Peyer's patch (tissue), 4 donors: ENCODE measurements at regions not wholly inside any gene's neighbourhood (a gene's known extent, or its start where the extent isn't known, plus 50 kb on each side); places are given as distances from the start of the nearest gene placed in this dataset.

ENCODE experiments used
- DNase-seq, 3 donors: peaks; one replicate each; pipeline ENCODE4 v3.0.0-alpha.2; 2017 to 2019
- H3K27ac ChIP-seq, 4 donors: fragments of 200-600 bp; sonication (generic); one replicate each; pipeline ENCODE4 v1.5.1; 2016 to 2019
- H3K27me3 ChIP-seq, 2 donors: fragments of 200-600 bp; sonication (generic); one replicate each; pipeline ENCODE4 v1.5.1; 2019
- H3K36me3 ChIP-seq, 3 donors: fragments of 200-600 bp; sonication (generic); one replicate each; pipeline ENCODE4 v1.5.1; 2016 to 2019
- H3K4me1 ChIP-seq, 4 donors: fragments of 200-600 bp; sonication (generic); one replicate each; pipeline ENCODE4 v1.5.1; 2016 to 2019
- H3K4me3 ChIP-seq, 4 donors: fragments of 200-600 bp; sonication (generic); 1 replicate in 3 of 4; 2 replicates in 1 of 4; pipeline ENCODE4 v1.5.1; 2016 to 2019; ENCODE audit warnings: mild to moderate bottlenecking in 1 of 4
- H3K9me3 ChIP-seq, 4 donors: fragments of 200-600 bp; sonication (generic); one replicate each; pipeline ENCODE4 v1.5.1; 2016 to 2019; ENCODE audit warnings: mild to moderate bottlenecking in 1 of 4
- POLR2A ChIP-seq, 2 donors: fragments of 450-650 bp; IDR thresholded peaks; one replicate each; pipeline ENCODE4 v1.5.1; 2017; ENCODE audit warnings: antibody characterized with exemption in 2 of 2, mild to moderate bottlenecking in 2 of 2, moderate library complexity in 2 of 2
- TF ChIP-seq, protein P1 (sequence below), 6 experiments: fragments of 450-650 bp in 4 of 6; fragments of 200-600 bp in 2 of 6; sonication (generic) in 1 of 6; IDR thresholded peaks; one replicate each; pipeline ENCODE4 v1.5.1; 2017 to 2019; ENCODE audit warnings: antibody characterized with exemption in 6 of 6, mild to moderate bottlenecking in 3 of 6, moderate library complexity in 1 of 6

DNA sequence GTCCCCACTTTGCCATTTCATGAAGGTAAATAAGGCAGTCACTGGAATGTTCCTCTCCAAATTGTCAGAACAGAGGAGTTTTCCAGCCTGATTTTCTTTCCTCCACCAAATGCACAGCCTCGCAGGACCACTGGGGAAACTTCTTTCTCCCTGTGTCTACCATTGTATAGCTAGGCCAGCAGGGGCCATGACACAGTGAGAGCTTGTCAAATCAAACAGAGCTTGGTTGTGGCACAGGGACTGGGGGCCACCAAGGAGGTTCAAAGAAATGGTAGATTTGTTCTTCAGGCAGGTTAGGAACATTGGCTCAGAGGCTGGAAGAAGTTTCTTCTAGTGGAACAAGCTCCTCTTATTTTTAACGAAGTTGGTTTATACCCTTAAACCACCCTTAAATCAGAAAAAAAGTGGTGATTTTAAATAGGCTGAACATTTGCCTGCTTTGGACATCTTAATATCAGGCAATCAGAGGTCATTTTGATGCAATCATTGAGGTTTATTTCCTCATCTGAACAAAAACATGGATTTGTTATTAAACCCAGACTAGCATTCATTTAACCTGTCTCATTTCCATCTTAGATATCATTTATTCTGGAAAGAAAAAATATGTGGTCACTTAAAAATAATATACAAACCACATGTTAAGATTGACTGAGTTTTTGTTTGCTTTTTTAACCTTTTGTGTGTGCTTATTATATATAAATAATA, 105.6 kb downstream of the GTPBP8 start:
- no peaks in the 10 kb centered on the region for H3K9me3 ChIP-seq
- DNase-seq: no peak
- H3K27me3 ChIP-seq: no peaks in the 10 kb centered on the region
- no peak overlapping the region for H3K27ac ChIP-seq
- no peaks in the 10 kb centered on the region for H3K4me1 ChIP-seq
- no peak overlapping the region for H3K4me3 ChIP-seq
- no peaks in the 10 kb centered on the region for H3K36me3 ChIP-seq
- no peak for TF ChIP-seq POLR2A (IDR thresholded peaks at IDR 0.05)
- TF ChIP-seq, protein P1, sequence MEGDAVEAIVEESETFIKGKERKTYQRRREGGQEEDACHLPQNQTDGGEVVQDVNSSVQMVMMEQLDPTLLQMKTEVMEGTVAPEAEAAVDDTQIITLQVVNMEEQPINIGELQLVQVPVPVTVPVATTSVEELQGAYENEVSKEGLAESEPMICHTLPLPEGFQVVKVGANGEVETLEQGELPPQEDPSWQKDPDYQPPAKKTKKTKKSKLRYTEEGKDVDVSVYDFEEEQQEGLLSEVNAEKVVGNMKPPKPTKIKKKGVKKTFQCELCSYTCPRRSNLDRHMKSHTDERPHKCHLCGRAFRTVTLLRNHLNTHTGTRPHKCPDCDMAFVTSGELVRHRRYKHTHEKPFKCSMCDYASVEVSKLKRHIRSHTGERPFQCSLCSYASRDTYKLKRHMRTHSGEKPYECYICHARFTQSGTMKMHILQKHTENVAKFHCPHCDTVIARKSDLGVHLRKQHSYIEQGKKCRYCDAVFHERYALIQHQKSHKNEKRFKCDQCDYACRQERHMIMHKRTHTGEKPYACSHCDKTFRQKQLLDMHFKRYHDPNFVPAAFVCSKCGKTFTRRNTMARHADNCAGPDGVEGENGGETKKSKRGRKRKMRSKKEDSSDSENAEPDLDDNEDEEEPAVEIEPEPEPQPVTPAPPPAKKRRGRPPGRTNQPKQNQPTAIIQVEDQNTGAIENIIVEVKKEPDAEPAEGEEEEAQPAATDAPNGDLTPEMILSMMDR (IDR thresholded peaks at IDR 0.05): no peak

DNA sequence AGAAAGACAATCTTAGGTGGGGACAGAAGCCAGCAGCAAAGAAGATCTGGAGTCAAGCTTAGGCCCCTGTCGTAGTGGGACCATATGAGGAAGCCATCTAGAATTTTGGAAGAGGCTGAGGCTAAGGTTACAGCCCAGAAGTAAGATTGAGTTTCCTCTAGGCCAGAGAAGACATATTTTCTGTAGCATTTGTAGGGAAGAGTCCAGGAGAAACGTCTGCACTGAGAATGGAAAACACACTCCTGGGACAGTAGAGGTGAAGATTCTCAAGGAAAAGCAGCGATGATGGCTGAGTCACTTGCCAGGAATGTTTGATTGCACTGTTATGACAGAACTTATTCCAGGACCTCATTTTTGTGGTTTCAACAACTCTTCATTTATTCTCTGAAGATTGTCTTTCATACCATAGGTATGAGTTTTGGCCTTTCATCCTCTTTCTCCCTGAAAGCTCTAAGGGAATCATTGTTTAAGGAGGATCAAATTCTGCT, 107.2 kb downstream of the GTPBP8 start:
- no peak for DNase-seq
- H3K27me3 ChIP-seq: no peaks in the 10 kb centered on the region
- no peaks in the 10 kb centered on the region for H3K9me3 ChIP-seq
- TF ChIP-seq POLR2A (IDR thresholded peaks at IDR 0.05): no peak
- TF ChIP-seq, protein P1 (IDR thresholded peaks at IDR 0.05): no peak
- no peak overlapping the region for H3K27ac ChIP-seq
- H3K36me3 ChIP-seq: no peaks in the 10 kb centered on the region
- H3K4me1 ChIP-seq: no peaks in the 10 kb centered on the region
- no peak overlapping the region for H3K4me3 ChIP-seq

DNA sequence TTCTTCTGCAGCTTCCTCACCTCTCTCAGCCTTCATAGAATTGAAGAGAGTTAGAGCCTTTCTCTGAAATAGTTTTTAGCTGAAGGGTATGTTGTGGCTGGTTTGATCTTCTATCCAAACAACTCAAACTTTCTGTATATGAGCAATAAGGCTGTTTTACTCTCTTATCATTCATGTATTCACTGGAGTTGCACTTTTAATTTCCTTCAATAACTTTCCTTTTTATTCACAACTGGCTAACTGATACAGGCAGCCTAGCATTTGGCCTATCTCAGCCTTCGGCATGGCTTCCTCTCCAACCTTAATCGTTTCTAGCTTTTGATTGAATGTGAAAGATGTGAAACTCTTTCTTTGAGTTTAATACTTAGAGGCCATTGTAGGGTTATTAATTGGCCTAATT, 109.3 kb downstream of the GTPBP8 start:
- Histone ChIP-seq H3K27ac (no peak overlapping the region), H3K4me1 (no peaks in the 10 kb centered on the region)

DNA sequence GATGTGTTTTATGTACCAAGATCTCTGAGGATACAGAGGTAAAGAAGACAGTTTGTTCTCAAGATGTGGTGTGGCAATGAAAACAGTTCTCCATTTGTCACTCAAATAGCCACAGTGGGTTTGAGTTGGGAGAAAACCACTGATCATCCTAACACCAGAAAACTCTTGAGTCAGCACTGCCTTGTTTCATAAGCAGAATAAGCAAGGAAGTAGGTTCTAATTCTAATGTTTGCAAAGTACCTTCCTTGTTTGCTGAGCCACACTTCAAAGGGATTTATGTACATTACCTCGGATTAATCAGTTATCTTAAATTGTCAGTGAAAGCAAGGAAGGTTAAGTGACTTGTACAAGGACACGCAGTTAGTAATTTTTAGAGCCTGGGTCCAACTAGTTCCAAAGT, 107.8 kb upstream of the BOC start:
- TF ChIP-seq POLR2A (IDR thresholded peaks at IDR 0.05): no peak
- TF ChIP-seq, protein P1 (IDR thresholded peaks at IDR 0.05): no peak
- Histone ChIP-seq H3K27me3 (no peaks in the 10 kb centered on the region), H3K36me3 (no peaks in the 10 kb centered on the region), H3K4me3 (no peak overlapping the region), H3K4me1 (no peaks in the 10 kb centered on the region), H3K27ac (no peak overlapping the region), H3K9me3 (no peaks in the 10 kb centered on the region)
- DNase-seq: no peak

More for the DNA sequence above, 109.3 kb downstream of the GTPBP8 start:
- Histone ChIP-seq H3K36me3 (no peaks in the 10 kb centered on the region), H3K27me3 (no peaks in the 10 kb centered on the region), H3K9me3 (no peaks in the 10 kb centered on the region), H3K4me3 (no peak overlapping the region)
- DNase-seq: no peak
- no peak for TF ChIP-seq POLR2A (IDR thresholded peaks at IDR 0.05)
- TF ChIP-seq, protein P1 (IDR thresholded peaks at IDR 0.05): no peak

DNA sequence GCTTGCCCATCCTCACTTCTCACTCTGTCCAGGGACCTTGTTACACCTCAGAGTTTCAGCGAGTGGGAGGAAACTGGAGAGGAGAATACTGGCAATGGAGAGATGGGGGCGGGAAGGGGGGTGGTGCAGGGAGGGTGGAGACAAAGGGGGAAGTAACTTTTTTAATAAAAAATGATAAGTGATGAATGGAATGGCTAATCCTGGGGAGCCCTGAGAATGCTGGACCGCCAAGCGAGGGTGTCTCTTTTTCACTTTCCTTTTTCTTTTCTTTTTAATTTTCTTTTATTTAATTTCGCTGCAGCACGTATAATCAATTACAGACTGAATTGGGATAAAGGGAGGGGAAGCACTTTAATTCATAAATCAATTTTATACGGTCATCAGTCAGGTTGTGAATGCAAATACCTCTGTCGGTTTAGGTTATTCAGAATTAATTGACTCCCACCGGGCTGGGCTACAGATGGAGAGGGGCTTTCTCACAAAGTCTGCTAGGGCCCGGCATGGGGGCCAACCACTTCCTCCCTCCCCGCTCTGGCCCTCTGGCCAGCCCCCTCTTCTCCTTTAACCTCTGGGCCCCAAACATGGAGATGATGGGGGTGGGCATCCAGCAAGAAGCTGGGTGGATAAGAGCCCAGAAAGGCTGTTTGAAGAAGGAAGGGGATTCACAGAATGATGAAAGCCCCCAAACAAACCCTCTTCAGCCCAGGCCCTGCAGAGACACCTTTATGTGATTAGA, 106.8 kb upstream of the BOC start:
- Histone ChIP-seq H3K36me3 (no peaks in the 10 kb centered on the region), H3K27ac (no peak overlapping the region), H3K4me3 (no peak overlapping the region), H3K27me3 (no peaks in the 10 kb centered on the region), H3K4me1 (no peaks in the 10 kb centered on the region), H3K9me3 (no peaks in the 10 kb centered on the region)
- TF ChIP-seq, protein P1 (IDR thresholded peaks at IDR 0.05): no peak
- TF ChIP-seq POLR2A (IDR thresholded peaks at IDR 0.05): no peak
- no peak for DNase-seq
